ENCODE measurements at regions not wholly inside any gene's neighbourhood (a gene's known extent, or its start where the extent isn't known, plus 50 kb on each side); places are given as distances from the start of the nearest gene placed in this dataset.

DNA sequence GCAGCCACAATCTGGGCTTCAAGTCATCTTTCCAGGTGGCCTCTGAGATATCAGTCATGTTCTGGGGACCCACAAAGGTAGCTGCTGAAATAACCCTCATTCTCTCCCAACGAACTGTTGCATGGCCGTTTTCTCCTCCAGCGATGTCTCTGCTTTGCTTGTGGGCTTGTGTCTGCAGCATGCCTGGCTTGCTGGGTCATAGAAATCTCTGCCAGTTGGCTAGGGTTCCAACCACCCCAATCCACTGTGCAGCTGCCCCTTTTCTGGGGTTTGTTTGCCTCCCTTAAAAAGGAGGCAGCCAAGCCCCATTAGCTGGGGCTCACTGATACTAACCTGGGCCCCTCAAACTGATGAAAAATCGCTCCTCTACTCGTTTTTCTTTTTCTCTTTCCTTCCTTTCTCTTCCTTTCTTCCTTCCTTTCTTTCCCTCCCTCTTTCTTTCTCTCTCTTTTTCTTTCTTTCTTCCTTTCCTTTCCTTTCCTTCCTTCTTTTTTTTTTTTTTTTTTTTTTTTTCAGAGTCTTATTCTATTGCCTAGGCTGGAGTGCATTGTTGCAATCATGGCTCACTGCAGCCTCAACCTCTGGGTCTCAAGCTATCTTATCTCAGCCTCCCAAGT, 680.0 kb downstream of the EPHA4 start:
- Histone ChIP-seq H3F3A (ENCODE audit: low read length, unreplicated experiment) (no peaks in the 10 kb centered on the region), H3K27me3 (ENCODE audit: low read length) (no peaks in the 10 kb centered on the region), H3K9me3 (ENCODE audit: low read length) (no peaks in the 10 kb centered on the region), H3K9me2 (replicated peaks; ENCODE audit: low read length) (no peaks in the 10 kb centered on the region), H3K36me3 (ENCODE audit: low read depth, low read length) (no peaks in the 10 kb centered on the region), H2AFZ (ENCODE audit: low read length) (no peak overlapping the region), H3K9ac (ENCODE audit: low read length) (no peak overlapping the region), H3K27ac (ENCODE audit: low read length) (no peak overlapping the region), H3K4me2 (ENCODE audit: low read length) (no peak overlapping the region), H3K4me3 (ENCODE audit: low read length) (no peak overlapping the region), H3K79me2 (ENCODE audit: low read length) (no peaks in the 10 kb centered on the region), H3K4me1 (ENCODE audit: insufficient read depth, low read length) (peaks cover 8% of the 10 kb centered on the region), H4K20me1 (ENCODE audit: low read length) (no peaks in the 10 kb centered on the region)
- BruUV-seq (replicated peaks), result no TSS peak
- no peak for DNase-seq
- no peak for ATAC-seq
- intact Hi-C loops (cut with micrococcal nuclease), result no loop called here
- POLR2A ChIA-PET (ENCODE audit: unreplicated experiment), result interaction anchor here (0.7 kb wide), 1 partner anchor 45 kb away, joined by 4 read pairs; no protein-coding TSS in a partner anchor
- CTCF ChIA-PET, result no interaction called here
- TF ChIP-seq EZH2 (IDR thresholded peaks at IDR 0.05; ENCODE audit: low read length, unreplicated experiment) (no peak), EZH2phosphoT487 (IDR thresholded peaks at IDR 0.05; ENCODE audit: borderline replicate concordance, low read length) (no peak)
- TF ChIP-seq, protein P1, sequence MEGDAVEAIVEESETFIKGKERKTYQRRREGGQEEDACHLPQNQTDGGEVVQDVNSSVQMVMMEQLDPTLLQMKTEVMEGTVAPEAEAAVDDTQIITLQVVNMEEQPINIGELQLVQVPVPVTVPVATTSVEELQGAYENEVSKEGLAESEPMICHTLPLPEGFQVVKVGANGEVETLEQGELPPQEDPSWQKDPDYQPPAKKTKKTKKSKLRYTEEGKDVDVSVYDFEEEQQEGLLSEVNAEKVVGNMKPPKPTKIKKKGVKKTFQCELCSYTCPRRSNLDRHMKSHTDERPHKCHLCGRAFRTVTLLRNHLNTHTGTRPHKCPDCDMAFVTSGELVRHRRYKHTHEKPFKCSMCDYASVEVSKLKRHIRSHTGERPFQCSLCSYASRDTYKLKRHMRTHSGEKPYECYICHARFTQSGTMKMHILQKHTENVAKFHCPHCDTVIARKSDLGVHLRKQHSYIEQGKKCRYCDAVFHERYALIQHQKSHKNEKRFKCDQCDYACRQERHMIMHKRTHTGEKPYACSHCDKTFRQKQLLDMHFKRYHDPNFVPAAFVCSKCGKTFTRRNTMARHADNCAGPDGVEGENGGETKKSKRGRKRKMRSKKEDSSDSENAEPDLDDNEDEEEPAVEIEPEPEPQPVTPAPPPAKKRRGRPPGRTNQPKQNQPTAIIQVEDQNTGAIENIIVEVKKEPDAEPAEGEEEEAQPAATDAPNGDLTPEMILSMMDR (conservative IDR thresholded peaks at IDR 0.05; ENCODE audit: low read depth, low read length), result no peak

DNA sequence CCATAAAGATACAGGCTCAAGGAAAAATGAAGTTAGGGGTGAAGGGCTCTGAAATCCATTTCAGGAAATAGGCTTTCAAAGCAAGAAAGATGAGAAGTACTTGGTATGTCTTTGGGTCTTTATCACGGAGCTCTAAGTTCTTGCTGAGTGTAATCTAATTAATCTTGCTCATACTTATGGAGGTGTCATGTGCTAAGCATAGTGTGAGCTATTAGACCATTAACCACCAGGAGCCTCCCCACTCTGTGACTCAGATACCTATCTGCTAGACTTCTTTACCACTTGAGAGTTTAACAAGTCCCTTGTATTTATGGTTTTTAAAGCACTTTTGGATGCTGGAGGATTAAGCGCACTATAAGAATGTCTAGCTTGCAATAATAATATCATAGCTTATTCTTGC, 678.7 kb downstream of the EPHA4 start:
- H3K27ac ChIP-seq (ENCODE audit: low read length), result no peak overlapping the region
- ChIA-PET CTCF (interaction anchor here (0.6 kb wide), 1 partner anchor 1149 kb away, joined by 3 read pairs; no protein-coding TSS in a partner anchor), POLR2A (ENCODE audit: unreplicated experiment) (interaction anchor here (0.6 to 0.7 kb wide), 3 partner anchors 43 to 376 kb away, joined by 3 to 5 read pairs (median 3); no protein-coding TSS in a partner anchor)
- no peaks in the 10 kb centered on the region for H3K79me2 ChIP-seq (ENCODE audit: low read length)
- no peak for DNase-seq
- no peaks in the 10 kb centered on the region for H3F3A ChIP-seq (ENCODE audit: low read length, unreplicated experiment)
- no peak overlapping the region for H2AFZ ChIP-seq (ENCODE audit: low read length)
- no TSS peak for BruUV-seq (replicated peaks)
- no peak overlapping the region for H3K4me2 ChIP-seq (ENCODE audit: low read length)
- no peak overlapping the region for H3K9ac ChIP-seq (ENCODE audit: low read length)
- H3K9me3 ChIP-seq (ENCODE audit: low read length), result no peaks in the 10 kb centered on the region
- ATAC-seq, result no peak
- no peaks in the 10 kb centered on the region for H3K36me3 ChIP-seq (ENCODE audit: low read depth, low read length)
- peaks cover 8% of the 10 kb centered on the region for H3K4me1 ChIP-seq (ENCODE audit: insufficient read depth, low read length)
- H3K4me3 ChIP-seq (ENCODE audit: low read length), result no peak overlapping the region
- H3K9me2 ChIP-seq (replicated peaks; ENCODE audit: low read length), result no peaks in the 10 kb centered on the region
- intact Hi-C loops (cut with micrococcal nuclease), result no loop called here
- H4K20me1 ChIP-seq (ENCODE audit: low read length), result no peaks in the 10 kb centered on the region
- H3K27me3 ChIP-seq (ENCODE audit: low read length), result no peaks in the 10 kb centered on the region
- no peak for TF ChIP-seq EZH2 (IDR thresholded peaks at IDR 0.05; ENCODE audit: low read length, unreplicated experiment)
- TF ChIP-seq, protein P1 (conservative IDR thresholded peaks at IDR 0.05; ENCODE audit: low read depth, low read length), result no peak
- TF ChIP-seq EZH2phosphoT487 (IDR thresholded peaks at IDR 0.05; ENCODE audit: borderline replicate concordance, low read length), result no peak

DNA sequence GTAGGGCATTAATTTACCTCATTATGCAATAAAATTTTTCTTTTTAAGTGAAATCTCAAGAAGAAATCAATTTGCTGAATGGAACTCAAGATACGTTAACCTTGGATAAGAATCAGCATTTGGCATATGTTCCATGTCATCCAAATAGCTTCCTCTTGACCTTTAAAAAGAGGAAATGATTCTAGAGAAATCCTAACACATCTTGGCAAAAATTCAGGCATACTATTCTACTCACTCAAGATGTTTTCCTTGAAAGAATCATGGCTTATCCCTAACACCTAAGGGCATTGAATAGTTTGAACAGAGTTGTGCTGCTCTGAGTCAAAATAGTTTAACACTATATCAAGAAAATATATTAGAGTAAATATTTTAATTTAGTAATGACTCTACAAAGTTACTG, 678.0 kb downstream of the EPHA4 start:
- Histone ChIP-seq H3K4me2 (ENCODE audit: low read length) (no peak overlapping the region), H3K4me3 (ENCODE audit: low read length) (no peak overlapping the region), H3K27me3 (ENCODE audit: low read length) (no peaks in the 10 kb centered on the region), H4K20me1 (ENCODE audit: low read length) (no peaks in the 10 kb centered on the region), H3K79me2 (ENCODE audit: low read length) (no peaks in the 10 kb centered on the region), H3K4me1 (ENCODE audit: insufficient read depth, low read length) (peaks cover 8% of the 10 kb centered on the region), H2AFZ (ENCODE audit: low read length) (no peak overlapping the region), H3F3A (ENCODE audit: low read length, unreplicated experiment) (no peaks in the 10 kb centered on the region), H3K9me2 (replicated peaks; ENCODE audit: low read length) (no peaks in the 10 kb centered on the region), H3K9ac (ENCODE audit: low read length) (no peak overlapping the region), H3K27ac (ENCODE audit: low read length) (no peak overlapping the region), H3K36me3 (ENCODE audit: low read depth, low read length) (no peaks in the 10 kb centered on the region), H3K9me3 (ENCODE audit: low read length) (no peaks in the 10 kb centered on the region)
- intact Hi-C loops (cut with micrococcal nuclease), result no loop called here
- DNase-seq (peak; percentile 51), ATAC-seq (no peak)
- CTCF ChIA-PET, result no interaction called here
- POLR2A ChIA-PET (ENCODE audit: unreplicated experiment), result interaction anchor here (0.6 to 0.7 kb wide), 2 partner anchors 64 to 377 kb away, joined by 3 to 5 read pairs; no protein-coding TSS in a partner anchor
- no TSS peak for BruUV-seq (replicated peaks)
- TF ChIP-seq EZH2 (IDR thresholded peaks at IDR 0.05; ENCODE audit: low read length, unreplicated experiment) (no peak), EZH2phosphoT487 (IDR thresholded peaks at IDR 0.05; ENCODE audit: borderline replicate concordance, low read length) (no peak)
- TF ChIP-seq, protein P1 (conservative IDR thresholded peaks at IDR 0.05; ENCODE audit: low read depth, low read length), result no peak
